HG02798 (cell line): ENCODE measurements at regions not wholly inside any gene's neighbourhood (a gene's known extent, or its start where the extent isn't known, plus 50 kb on each side); places are given as distances from the start of the nearest gene placed in this dataset.
"Not testable (repeated sequence)": the region's sequence is repeated elsewhere in the genome, so short reads cannot be mapped to it uniquely, and the experiment has no call there.

Experiments used
- ATAC-seq: cut with Tn5 transposase; IDR thresholded peaks from one replicate; pipeline ENCODE4 v1.9.1; 2021; ENCODE audit warnings: mild to moderate bottlenecking; ENCODE audit not compliant: unreplicated experiment, poor library complexity

- ATAC-seq, result not testable (repeated sequence)
Observed at GRCh38 chr16:46388939-46389491, 232.2 kb downstream of the SHCBP1 start.

DNA sequence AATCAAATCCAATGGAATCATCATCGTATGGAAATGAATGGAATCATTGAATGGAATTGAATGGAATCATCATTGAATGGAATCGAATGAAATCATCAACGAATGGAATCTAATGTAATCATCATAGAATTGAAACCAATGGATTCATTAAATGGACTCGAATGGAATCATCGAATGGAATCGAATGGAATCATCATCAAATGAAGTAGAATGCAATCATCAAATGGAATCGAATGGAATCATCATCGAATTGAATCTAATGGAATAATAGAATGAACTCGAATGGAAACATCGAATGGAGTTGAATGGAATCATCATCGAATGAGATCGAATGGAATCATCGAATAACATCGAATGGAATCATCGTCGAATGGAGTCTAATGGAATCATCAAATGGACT lies 232.8 kb downstream of the SHCBP1 start:
- not testable (repeated sequence) for ATAC-seq

DNA sequence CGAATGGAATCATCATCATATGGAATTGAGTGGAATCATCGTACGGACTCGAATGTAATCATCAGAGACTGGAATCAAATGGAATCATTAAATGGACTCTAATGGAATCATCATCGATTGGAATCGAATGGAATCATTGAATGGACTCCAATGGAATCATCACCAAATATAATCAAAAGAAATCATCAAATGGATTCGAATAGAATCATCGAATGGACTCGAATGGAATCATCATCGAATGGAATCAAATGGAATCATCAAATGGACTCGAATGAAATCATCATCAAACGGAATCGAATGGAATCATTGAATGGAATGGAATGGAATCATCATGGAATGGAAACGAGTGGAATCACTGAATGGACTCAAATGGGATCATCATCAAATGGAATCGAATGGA lies 233.5 kb downstream of the SHCBP1 start:
- ATAC-seq, result peak; percentile 3

DNA sequence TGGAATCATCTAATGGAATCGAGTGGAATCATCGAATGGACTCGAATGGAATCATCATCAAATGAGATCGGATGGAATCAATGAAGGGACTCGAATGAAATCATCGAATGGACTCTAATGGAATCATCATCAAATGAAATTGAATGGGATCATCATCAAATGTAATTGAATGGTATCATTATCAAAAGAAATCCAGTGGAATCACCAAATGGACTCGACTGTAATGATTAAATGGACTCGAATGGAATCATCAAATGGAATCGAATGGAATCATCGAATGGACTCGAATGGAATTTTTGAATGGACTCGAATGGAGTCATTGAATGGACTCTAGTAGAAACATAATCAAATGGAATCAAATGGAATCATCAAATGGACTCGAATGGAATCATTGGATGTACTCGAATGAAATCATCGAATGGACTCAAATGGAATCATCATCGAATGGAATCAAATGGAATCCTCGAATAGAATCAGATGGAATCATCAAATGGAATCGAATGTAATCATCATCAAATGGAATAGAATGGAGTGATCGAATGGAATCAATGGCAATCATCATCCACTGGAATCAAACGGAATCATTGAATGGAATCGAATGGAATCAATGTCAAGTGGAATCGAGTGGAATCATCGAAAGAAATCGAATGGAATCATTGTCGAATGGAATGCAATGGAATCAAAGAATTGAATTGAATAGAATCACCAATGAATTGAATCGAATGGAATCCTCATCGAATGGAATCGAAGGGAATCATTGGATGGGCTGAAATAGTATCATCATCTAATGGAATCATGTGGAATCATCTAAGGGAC lies 234.2 kb downstream of the SHCBP1 start:
- peak; percentile 12 for ATAC-seq

- not testable (repeated sequence) for ATAC-seq
Observed at GRCh38 chr16:46386110-46386771, 234.9 kb downstream of the SHCBP1 start.

GRCh38 chr16:46384285-46385061 lies 236.7 kb downstream of the SHCBP1 start:
- not testable (repeated sequence) for ATAC-seq

DNA sequence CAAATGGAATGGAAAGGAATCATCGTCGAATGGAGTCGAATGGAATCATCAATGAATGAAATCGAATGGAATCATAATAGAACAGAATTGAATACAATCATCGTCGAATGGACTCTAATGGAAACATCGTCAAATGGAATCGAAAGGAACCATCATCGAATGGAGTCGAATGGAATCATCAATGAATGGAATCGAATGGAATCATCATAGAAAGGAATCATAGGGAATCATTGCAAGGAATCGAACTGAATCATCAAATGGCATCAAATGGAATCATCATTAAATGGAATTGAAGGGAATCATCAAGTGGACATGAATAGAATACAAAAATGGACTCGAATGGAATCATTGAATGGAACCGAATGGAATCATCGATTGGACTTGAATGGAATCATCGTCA lies 237.6 kb downstream of the SHCBP1 start:
- ATAC-seq, result not testable (repeated sequence)

DNA sequence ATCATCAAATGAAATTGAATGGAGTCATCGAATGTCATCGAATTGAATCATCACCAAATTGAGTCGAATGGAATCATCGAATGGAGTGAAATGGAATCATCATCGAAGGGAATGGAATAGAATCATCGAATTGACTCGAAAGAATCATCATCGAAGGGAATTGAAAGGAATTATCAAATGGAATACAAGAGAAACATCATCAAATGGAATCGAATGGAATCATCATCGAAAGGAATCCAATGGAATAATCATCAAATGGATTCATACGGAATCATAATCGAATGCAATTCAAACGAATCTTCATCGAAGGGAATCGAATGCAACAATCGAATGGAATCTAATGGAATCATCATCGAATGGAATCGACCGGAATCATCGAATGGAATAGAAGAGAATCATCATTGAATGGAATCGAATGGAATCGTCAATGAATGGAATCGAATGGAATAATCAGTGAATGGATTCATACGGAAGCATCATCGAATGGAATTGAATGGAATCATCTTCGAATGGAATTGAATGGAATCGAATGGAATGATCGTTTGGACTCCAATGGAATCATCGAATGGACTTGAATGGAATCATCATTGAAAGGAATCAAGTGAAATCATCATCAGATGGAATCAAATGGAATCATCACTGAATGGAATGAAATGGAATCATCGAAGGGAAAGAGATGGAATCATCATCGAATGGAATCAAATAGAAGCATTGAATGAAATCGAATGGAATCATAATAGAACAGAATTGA lies 238.2 kb downstream of the SHCBP1 start:
- ATAC-seq, result not testable (repeated sequence)

GRCh38 chr16:46382079-46382478 lies 239.1 kb downstream of the SHCBP1 start:
- ATAC-seq, result not testable (repeated sequence)

GRCh38 chr16:46381344-46381743 lies 239.8 kb downstream of the SHCBP1 start:
- not testable (repeated sequence) for ATAC-seq
